GM19238 (cell line): ENCODE measurements at regions not wholly inside any gene's neighbourhood (a gene's known extent, or its start where the extent isn't known, plus 50 kb on each side); places are given as distances from the start of the nearest gene placed in this dataset.

ENCODE experiments used
- DNase-seq: peaks from one replicate; pipeline ENCODE4 v3.0.0; 2011; ENCODE audit warnings: low spot score; ENCODE audit not compliant: insufficient read length

DNA sequence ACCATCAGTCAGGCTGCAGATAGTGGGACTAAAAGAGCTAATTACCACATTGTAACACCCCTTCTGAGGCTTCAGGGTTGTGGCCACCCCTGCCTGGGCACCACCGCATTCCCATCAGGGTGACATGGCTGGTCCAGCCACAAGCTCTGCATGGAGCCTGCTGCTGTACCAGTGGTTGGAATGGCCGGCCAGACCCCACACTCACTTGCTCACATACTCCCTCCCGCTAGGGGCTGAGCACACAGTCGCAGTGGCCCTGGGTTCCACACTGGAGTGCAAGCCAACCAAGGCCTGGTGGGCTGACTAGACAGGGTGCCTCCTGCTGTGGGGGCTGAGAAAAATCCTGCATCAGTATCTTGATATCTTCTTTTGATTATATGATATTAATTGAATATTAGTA, 182.8 kb upstream of the STK17B start:
- no peak for DNase-seq

DNA sequence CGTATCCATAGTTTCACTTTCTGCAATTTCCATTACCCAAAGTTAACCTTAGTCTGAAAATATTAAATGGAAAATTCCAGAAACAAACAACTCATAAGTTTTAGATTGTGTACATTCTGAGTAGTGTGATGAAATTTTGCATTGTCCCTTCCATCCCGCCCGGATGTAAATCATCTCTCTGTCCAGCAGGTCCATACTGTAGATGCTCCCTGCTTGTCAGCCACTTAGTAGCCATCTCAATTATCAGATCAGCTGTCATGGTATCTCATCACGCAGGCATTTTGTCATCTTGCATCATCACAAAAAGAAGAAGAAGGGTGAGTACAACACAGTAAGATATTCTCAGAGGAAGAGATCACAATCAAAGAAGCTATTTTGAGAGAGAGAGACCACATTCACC, 185.0 kb upstream of the STK17B start:
- no peak for DNase-seq

DNA sequence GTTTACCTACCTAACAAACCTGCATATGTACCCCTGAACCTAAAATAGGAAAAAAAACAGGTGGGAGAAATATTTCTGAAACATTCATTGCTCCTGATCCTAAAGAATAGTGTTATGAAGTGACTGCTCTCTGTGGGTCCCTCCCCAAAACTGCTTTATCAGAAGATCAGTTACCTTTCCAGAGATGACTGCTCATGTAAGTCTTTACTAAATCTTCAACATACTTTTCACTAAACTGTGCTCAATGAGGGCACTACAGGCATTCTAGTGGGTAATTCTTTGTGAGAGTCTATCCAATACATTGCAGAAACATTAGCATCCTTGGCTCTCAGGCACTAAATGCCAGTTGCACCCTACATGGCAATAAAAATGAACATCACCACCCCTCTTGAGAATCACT, 189.3 kb upstream of the STK17B start:
- no peak for DNase-seq

DNA sequence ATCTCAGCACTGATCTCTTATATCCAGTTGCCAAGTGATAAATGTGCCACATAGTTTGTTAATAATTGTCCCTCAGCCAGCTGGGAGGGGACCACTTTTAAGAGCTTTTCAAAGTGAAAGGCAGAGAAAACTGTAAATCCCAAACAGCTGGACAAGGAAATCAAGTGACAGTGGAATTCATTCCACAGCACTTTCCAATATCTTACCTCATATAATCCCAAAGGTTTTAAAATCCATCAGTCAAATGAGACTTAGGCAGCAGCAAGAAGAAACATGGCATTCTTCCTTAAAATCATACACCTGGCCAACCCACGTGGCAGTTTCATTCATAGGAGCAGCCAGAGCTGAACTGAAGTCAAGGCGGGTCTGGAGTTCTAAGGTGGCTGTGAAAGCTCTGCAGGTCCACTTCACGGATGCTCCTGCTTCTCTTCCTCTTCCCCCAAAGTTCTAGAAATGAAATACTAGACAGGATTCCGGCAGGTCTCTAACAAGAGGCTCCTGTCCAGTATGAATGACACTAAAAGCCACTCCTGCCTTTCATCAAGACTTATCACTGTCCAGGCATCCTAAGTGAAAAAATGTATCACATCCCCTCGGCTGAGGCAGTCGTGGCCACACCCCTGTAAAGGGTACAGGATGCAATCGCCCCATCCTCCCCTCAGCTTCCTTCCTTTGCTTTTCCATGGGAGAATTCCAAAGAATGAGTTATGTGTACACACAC, 190.4 kb upstream of the STK17B start:
- DNase-seq = no peak

GRCh38 chr2:196362973-196363549, 191.7 kb upstream of the STK17B start:
- no peak for DNase-seq

- no peak for DNase-seq
These were observed 193.8 kb upstream of the STK17B start for GRCh38 chr2:196365145-196365544.

DNA sequence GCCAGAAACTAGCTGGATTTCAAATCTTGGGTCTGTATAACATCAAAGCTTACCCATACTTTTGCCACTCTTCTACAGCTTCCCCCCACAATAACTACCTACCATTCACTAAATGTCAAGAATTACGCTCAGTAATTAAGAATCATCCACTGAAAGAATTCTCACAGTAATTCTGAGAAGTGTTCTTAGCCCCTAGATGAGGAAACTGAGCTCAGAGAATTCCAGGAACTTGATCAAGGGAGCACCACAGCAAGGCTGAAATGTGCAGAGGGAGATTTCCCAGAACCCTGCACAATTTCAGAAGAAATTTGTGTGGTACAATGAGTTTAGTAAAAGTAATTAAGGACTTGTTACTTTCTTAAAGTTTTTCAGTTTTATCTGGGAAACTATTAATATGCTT, 194.5 kb upstream of the STK17B start:
- no peak for DNase-seq

GRCh38 chr2:196367633-196368032, 196.3 kb upstream of the STK17B start:
- DNase-seq = no peak

DNA sequence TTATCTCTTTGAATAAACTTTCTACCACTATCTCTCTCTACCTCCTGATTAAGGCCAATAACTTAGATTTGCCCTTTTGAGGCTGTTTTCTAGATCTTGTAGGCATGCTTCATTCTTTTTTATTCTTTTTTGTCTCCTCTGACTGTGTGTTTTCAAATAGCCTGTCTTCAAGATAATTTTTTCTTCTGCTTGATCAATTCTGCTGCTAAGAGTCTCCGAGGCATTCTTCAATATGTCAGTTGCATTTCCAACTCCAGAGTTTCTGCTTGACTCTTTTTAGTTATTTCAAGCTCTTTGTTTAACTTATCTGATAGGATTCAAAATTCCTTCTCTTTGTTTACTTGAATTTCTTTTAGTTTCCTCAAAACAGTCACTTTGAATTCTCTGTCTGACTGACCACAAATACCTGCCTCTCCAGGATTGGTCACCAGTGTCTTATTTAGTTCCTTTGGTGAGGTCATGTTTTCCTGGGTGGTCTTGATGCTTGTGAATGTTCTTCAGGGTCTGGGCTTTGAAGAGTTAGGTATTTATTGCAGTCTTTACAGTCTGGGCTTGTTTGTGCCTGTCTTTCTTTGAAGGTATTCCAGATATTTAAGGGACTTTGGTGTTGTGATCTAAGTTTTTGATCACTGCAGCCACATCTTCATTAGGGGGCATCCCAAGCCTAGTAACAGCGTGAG, 197.3 kb upstream of the STK17B start:
- DNase-seq = no peak

GRCh38 chr2:196369967-196370366, 198.6 kb upstream of the STK17B start:
- DNase-seq = no peak

- DNase-seq = no peak
These were observed 199.0 kb upstream of the STK17B start for GRCh38 chr2:196370381-196370780.

- DNase-seq = no peak
These were observed 201.0 kb upstream of the STK17B start for GRCh38 chr2:196372276-196372809.

DNA sequence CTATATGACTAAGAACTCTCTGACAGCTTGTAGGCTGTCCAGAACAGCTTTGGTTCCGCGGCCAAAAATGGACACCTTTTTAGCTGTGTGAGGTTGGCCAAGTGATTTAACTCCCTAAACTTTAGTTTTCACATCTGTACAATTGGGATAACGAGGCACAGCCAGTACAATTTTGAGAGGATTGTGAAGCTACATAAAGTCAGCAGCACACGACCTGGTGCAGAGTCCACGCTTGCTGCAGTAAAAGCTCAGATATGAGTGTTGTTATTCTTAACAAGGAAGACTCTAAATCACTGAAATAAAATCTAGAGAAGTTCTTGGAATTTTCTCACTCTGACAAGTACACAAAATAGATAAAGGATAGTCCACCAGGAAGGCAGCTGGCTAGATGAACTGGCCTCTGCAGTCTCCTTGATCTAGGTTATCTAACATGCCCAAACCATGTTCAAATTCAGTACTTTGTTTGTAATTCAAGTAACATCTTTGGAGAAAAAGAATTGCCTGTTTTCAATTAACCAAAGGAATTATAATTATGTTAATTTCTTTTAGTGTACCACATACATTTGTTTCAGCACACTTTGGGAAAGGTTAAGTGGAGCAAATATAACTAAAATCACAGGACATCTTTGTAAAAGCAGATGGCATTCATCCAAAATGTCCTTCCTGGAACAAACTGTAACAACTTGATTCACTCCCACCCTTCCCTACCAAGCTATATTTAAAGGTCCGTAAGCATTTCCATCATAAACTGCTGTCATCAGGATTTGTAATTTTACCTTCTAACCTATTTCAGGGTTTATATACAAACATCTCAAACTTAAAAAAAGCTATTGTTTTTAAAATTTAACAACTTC, 201.7 kb upstream of the STK17B start:
- no peak for DNase-seq

DNA sequence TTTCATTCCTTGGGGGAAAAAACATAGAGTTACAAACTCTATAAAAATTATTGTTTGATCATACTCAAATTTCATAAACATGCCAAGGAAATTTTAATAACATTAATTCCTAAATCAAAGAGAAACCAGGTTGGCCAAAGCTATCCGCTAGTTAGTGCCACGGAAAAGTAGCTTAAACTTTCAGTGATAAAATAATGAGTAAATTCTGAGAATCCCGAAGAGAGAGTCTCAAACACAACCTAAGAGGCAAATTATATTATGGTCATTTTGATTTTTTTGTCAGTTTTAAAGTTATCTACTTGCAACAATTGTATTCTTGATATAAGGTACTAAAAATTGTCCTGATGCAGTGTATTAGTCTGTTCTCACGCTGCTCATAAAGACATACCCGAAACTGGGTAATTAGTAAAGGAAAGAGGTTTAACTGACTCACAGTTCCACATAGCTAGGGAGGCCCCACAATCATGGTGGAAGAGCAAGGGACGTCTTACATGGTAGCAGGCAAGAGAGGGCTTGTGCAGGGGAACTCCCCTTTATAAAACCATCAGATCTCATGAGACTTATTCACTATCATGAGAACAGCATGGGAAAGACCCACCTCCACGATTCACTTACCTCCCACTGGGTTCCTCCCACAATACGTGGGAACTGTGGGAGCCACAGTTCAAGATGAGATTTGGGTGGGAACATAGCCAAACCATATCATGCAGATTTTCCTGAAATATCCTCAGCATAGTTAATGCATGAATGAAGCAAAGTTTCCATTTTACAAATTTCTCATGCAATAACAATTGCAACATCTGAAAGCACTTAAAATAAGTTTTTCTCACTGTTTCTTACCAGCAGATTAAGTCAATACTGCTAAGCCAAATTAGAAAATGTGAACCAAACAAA, 205.9 kb upstream of the STK17B start:
- DNase-seq = no peak

DNA sequence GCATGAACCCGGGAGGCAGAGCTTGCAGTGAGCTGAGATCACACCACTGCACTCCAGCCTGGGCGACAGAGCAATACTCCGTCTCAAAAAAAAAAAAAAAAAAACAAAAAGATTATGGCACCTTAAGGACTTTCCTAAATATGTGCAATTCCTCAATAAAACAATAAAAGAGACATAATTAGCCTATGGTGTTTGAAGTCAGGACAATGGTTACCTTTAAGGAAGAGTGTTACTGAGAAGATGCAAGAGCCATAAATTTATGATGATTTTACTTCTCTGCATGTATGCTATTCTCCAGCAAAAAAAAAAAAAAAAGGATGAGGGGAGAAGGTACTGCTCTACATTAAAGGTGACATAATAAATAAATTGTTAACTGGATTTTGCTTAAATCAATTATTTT, 208.2 kb upstream of the STK17B start:
- DNase-seq = no peak

DNA sequence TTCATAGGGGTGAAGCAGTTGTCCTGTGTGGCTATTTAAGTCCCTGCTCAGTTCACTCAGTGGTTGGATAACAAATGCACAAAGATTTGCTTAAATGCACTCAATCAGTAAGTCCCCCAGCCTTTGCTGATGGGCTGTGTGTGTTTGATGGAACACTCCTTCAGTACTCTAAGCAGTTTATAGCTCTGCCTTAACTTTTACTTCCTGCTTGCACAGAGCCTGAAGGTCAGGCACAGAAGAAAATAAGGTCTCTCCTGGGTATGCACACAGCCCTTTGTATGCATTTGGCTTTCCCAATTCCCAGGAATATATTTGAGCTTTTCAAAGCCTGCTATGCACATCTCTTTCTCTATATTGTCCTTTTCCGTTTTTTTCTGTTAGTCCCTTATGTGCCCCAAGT, 208.7 kb upstream of the STK17B start:
- no peak for DNase-seq

DNA sequence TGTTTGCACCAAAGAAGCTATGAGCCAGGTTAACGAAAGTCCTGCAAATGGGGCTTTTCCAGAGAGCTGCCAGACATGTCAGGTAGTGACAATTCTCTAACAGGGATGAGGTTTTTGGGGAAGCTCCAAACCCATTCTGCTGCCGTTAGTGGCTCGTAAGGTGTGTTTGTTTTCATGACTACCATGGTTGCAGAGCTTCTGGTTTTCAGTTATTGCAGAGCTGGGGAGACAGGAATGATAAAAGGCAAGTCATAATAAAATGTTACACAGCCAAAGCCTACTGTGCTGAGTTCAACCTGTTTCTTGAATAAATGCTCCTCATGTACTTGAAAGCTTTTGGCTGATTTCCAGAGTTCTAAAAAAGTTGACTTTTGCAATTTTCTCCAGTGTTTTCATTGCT, 209.2 kb upstream of the STK17B start:
- no peak for DNase-seq

DNA sequence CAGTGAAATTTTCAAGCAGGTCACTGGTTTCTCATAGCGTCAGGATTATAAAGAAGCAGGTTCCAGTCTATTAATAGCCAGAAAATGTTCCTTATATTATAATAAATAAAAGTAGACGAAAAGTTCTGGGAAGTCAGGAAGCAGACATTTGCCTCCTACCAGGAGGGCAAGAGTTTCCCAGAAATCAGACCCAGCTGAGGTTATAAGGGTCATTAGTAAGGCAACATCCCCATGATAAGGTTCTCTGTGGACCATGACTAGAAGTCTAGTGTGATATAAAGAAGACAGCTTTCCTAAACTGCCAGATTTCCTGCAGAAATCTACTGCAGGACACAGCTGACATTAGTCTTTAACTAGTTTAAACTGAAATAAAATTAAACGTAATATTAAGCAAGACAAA, 210.1 kb upstream of the STK17B start:
- no peak for DNase-seq

- no peak for DNase-seq
These were observed 212.4 kb upstream of the STK17B start for GRCh38 chr2:196383799-196384198.

DNA sequence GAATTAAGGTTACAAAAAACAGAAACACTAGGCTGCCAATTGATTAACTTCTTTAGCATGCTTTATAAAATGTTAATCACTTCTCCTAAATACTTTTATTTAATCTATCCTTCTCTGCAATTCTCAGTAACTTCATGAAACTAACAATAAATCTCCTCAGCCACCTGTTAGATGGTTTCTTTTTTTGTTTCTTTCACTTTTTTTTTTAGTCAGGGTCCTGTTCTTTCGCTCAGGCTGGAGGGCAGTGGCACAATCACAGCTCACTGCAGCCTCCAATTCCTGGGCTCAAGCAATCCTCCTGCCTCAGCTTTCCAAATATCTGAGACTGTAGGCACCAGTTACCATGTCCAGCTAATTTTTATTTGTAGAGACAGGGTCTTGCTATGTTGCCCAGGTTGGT, 213.4 kb upstream of the STK17B start:
- no peak for DNase-seq

DNA sequence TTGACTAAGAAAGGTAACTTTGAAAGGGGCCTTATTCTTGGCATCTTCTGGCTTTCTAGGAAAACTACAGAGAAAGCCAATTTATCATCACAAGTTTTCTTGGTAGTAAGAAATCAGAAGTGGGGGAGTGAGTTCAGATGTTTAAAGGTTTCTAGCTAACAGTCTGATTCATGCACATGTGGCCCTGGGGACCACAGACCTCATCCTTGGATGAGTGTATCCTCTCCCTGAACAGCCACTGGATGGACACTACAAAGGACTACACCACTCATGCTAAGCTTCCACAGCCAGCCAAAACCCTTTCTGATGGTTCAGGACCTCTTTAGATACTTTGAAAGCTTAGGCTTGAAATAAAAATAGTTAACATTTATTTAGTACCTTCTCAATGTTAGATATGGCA, 218.3 kb upstream of the STK17B start:
- no peak for DNase-seq
